K562 (cell line): ENCODE measurements at regions not wholly inside any gene's neighbourhood (a gene's known extent, or its start where the extent isn't known, plus 50 kb on each side); places are given as distances from the start of the nearest gene placed in this dataset.
A peak's percentile ranks its signal among the peaks of the same experiment; 100 is the strongest.

Experiments
- EGR1 ChIP-seq: fragments of 450-650 bp; conservative IDR thresholded peaks from 2 replicates; pipeline ENCODE4 v1.6.1; 2017; ENCODE audit warnings: mild to moderate bottlenecking
- ESRRB ChIP-seq: fragments of 250-450 bp; sonication (Bioruptor Pico); IDR thresholded peaks from 2 replicates; pipeline ENCODE4 v1.5.0; 2020; ENCODE audit warnings: mild to moderate bottlenecking, moderate library complexity, borderline replicate concordance
- MAFK ChIP-seq: IDR thresholded peaks from 2 replicates; pipeline ENCODE4 v1.6.1; 2011; ENCODE audit warnings: low read length, improper control_type of control experiment
- NCOA4 ChIP-seq: fragments of 450-650 bp; IDR thresholded peaks from 2 replicates; pipeline ENCODE4 v1.6.1; 2018; ENCODE audit warnings: mild to moderate bottlenecking; ENCODE audit not compliant: partially characterized antibody
- NRF1 ChIP-seq, 2 experiments: fragments of 450-650 bp; IDR thresholded peaks in 1 of 2; conservative IDR thresholded peaks in 1 of 2; 2 replicates each; pipeline ENCODE4 v1.6.1; 2014; ENCODE audit warnings: mild to moderate bottlenecking in 2 of 2
- PYGO2 ChIP-seq: fragments of 450-650 bp; IDR thresholded peaks from 2 replicates; pipeline ENCODE4 v1.6.1; 2016; ENCODE audit warnings: mild to moderate bottlenecking, missing genetic modification characterization, moderate library complexity, missing compliant biosample characterization
- SREBF2 ChIP-seq: sonication (generic); formaldehyde crosslinking; IDR thresholded peaks from 2 replicates; pipeline ENCODE4 v1.4.0; 2020; ENCODE audit warnings: mild to moderate bottlenecking, missing genetic modification reagents
- SRF ChIP-seq, 2 experiments: fragments of 250-450, 450-650 bp in 1 of 2; sonication (Bioruptor Pico) in 1 of 2; sonication (generic) in 1 of 2; formaldehyde crosslinking; IDR thresholded peaks; 2 replicates each; pipeline versions ENCODE4 v1.5.0 to v1.5.1; 2020 to 2022; ENCODE audit warnings: mild to moderate bottlenecking in 1 of 2, missing genetic modification reagents in 1 of 2
- SRSF9 ChIP-seq: fragments of 200-400 bp; formaldehyde crosslinking; IDR thresholded peaks from 2 replicates; pipeline ENCODE4 v1.6.1; 2017; ENCODE audit warnings: low read depth, low read length, borderline replicate concordance
- YY1 ChIP-seq, 3 experiments: IDR thresholded peaks; 2 replicates each; pipeline ENCODE4 v1.6.1; 2011; ENCODE audit warnings: low read length in 2 of 3, mild to moderate bottlenecking in 2 of 3, moderate library complexity in 2 of 3, borderline replicate concordance in 1 of 3, control low read depth in 1 of 3, low read depth in 1 of 3; ENCODE audit not compliant: insufficient read depth in 3 of 3, insufficient replicate concordance in 2 of 3, control insufficient read depth in 1 of 3, insufficient read length in 1 of 3; ENCODE audit errors: extremely low read depth in 1 of 3
- ZKSCAN8 ChIP-seq: fragments of 200-800 bp; sonication (Bioruptor generic); IDR thresholded peaks from 2 replicates; pipeline ENCODE4 v1.6.1; 2016; ENCODE audit warnings: missing genetic modification characterization, missing compliant biosample characterization
- ZNF408 ChIP-seq: fragments of 250-450 bp; sonication (Bioruptor Pico); IDR thresholded peaks from 2 replicates; pipeline ENCODE4 v1.4.0; 2020; ENCODE audit warnings: low read depth, mild to moderate bottlenecking, moderate library complexity
- TF ChIP-seq, protein P1 (sequence below): IDR thresholded peaks from 2 replicates; pipeline ENCODE4 v1.6.1; 2014; ENCODE audit warnings: antibody characterized with exemption
- TF ChIP-seq, protein P2 (sequence below), 2 experiments: fragments of 450-650 bp; IDR thresholded peaks; 2 replicates each; pipeline ENCODE4 v1.6.1; 2016; ENCODE audit warnings: mild to moderate bottlenecking in 2 of 2, borderline replicate concordance in 1 of 2, low read depth in 1 of 2, moderate library complexity in 1 of 2
- TF ChIP-seq, protein P3 (sequence below): fragments of 450-650 bp; formaldehyde crosslinking; conservative IDR thresholded peaks from 2 replicates; pipeline ENCODE4 v1.4.0; 2022; ENCODE audit warnings: mild to moderate bottlenecking, missing genetic modification characterization

DNA sequence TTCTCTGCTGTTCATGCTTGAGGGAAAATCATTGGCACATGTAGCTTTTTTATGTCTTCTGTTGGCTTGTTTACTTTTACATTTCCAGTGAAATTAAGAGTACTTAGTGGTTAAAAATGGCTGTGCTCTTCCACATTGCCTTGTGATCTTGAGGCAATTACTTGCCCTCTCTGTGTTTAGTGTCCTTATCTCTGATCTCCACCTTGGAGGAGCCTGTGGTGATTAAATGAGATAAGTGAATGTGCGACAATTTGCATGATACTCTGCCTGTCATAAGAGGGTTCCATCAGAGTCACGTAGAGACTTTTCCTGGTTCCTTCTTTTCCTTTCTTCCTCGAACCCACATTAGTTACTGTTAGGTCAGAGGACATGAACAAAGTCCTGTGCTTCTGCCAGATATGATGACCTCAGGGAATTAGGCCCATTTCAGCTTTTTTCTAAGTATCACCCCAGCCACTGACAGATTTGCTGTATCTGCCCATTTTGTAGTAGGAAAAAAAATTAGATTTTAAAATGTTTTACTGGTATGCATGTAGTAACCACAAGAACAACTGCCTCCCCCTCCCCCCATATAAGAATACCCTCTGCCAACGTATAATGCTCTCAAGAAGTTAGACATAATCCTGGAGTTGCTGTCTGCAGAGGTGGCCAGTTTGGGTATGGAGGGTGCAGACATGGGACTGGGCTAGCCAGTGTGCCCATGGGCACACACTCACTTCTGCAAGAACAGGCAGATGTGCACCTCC is 51.9 kb downstream of the TET3 start (continued):
- TF ChIP-seq, protein P1, sequence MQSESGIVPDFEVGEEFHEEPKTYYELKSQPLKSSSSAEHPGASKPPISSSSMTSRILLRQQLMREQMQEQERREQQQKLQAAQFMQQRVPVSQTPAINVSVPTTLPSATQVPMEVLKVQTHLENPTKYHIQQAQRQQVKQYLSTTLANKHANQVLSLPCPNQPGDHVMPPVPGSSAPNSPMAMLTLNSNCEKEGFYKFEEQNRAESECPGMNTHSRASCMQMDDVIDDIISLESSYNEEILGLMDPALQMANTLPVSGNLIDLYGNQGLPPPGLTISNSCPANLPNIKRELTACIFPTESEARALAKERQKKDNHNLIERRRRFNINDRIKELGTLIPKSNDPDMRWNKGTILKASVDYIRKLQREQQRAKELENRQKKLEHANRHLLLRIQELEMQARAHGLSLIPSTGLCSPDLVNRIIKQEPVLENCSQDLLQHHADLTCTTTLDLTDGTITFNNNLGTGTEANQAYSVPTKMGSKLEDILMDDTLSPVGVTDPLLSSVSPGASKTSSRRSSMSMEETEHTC = no peak
- 0 out of 2 replicates have a peak, but pooled peaks have one; percentile 43 for TF ChIP-seq ESRRB (CRISPR knock-in tag)
- TF ChIP-seq, protein P2, sequence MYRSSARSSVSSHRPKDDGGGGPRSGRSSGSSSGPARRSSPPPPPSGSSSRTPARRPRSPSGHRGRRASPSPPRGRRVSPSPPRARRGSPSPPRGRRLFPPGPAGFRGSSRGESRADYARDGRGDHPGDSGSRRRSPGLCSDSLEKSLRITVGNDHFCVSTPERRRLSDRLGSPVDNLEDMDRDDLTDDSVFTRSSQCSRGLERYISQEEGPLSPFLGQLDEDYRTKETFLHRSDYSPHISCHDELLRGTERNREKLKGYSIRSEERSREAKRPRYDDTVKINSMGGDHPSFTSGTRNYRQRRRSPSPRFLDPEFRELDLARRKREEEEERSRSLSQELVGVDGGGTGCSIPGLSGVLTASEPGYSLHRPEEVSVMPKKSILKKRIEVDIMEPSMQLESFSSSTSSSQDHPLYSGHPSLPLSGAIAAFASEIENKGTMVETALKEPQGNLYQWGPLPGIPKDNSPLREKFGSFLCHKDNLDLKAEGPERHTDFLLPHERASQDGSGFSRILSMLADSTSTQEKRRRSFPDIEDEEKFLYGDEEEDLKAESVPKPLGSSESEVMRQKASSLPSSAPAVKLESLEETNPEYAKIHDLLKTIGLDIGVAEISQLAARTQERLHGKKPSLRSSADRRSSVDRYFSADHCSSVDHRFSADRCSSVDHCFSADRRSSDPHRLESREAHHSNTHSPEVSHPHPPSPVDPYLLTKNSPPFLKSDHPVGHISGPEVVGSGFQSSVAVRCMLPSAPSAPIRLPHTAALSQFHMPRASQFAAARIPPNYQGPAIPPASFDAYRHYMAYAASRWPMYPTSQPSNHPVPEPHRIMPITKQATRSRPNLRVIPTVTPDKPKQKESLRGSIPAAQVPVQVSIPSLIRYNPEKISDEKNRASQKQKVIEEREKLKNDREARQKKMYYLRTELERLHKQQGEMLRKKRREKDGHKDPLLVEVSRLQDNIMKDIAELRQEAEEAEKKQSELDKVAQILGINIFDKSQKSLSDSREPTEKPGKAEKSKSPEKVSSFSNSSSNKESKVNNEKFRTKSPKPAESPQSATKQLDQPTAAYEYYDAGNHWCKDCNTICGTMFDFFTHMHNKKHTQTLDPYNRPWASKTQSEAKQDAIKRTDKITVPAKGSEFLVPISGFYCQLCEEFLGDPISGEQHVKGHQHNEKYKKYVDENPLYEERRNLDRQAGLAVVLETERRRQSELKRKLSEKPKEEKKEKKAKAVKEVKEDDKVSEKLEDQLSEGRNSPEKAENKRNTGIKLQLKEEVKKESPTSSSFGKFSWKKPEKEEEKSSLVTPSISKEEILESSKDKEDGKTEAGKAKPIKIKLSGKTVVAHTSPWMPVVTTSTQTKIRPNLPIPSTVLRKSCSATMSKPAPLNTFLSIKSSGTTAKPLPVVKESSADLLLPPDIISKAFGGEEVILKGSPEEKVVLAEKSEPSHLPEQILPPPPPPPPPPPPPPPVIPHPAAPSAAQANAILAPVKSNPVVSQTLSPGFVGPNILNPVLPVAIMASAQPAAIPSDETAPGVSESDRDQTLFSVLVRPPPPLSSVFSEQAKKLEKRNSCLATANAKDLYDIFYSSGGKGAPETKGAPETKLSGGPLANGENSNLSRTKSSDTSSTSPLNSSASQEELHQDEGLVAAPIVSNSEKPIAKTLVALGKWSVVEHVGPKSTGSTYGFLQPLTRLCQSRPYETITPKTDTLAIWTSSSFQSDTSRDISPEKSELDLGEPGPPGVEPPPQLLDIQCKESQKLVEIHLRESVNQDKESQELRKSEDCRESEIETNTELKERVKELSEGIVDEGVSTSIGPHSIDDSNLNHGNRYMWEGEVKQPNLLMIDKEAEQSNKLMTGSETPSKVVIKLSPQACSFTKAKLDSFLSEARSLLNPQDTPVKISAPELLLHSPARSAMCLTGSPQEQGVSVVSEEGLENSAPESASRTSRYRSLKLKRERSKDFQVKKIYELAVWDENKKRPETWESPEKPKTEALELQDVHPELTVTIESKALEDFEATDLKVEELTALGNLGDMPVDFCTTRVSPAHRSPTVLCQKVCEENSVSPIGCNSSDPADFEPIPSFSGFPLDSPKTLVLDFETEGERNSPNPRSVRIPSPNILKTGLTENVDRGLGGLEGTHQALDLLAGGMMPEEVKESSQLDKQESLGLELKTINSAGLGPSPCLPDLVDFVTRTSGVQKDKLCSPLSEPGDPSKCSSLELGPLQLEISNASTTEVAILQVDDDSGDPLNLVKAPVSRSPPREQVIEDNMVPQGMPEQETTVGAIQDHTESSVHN (IDR thresholded peaks at IDR 0.05; ENCODE audit: borderline replicate concordance in 1 of 2, low read depth in 1 of 2) = no peak
- TF ChIP-seq MAFK = peak; percentile 52; the same call in 1 of the 2 replicates
- no peak for TF ChIP-seq ZNF408 (CRISPR knock-in tag)
- no peak for TF ChIP-seq SREBF2 (CRISPR knock-in tag)
- no peak for TF ChIP-seq ZKSCAN8 (CRISPR knock-in tag)
- TF ChIP-seq SRSF9 = no peak
- TF ChIP-seq NRF1 (conservative IDR thresholded peaks at IDR 0.05 in 1 of 2, IDR thresholded peaks at IDR 0.05 in 1 of 2) = no peak
- peak in 1 of 3 experiments; percentile 54 for TF ChIP-seq YY1 (IDR thresholded peaks at IDR 0.05; ENCODE audit: borderline replicate concordance in 1 of 3, control insufficient read depth in 1 of 3, extremely low read depth in 1 of 3, insufficient read depth in 3 of 3, insufficient read length in 1 of 3, insufficient replicate concordance in 2 of 3, low read depth in 1 of 3, low read length in 2 of 3)
- TF ChIP-seq SRF (CRISPR knock-in tag; IDR thresholded peaks at IDR 0.05) = no peak
- TF ChIP-seq PYGO2 (tag) = peak; percentile 35; the same call in 1 of the 2 replicates
- TF ChIP-seq EGR1 = 0 out of 2 replicates have a peak, but pooled peaks have one; percentile 14
- peak; percentile 84 for TF ChIP-seq NCOA4
- TF ChIP-seq, protein P3, sequence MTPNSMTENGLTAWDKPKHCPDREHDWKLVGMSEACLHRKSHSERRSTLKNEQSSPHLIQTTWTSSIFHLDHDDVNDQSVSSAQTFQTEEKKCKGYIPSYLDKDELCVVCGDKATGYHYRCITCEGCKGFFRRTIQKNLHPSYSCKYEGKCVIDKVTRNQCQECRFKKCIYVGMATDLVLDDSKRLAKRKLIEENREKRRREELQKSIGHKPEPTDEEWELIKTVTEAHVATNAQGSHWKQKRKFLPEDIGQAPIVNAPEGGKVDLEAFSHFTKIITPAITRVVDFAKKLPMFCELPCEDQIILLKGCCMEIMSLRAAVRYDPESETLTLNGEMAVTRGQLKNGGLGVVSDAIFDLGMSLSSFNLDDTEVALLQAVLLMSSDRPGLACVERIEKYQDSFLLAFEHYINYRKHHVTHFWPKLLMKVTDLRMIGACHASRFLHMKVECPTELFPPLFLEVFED (CRISPR knock-in tag) = no peak
